NCI-H510A treated with DMSO at 0.1 percent for 48 hours (cell line): ENCODE measurements at regions not wholly inside any gene's neighbourhood (a gene's known extent, or its start where the extent isn't known, plus 50 kb on each side); places are given as distances from the start of the nearest gene placed in this dataset.

Experiments used
- DNase-seq: peaks from one replicate; lab custom pipeline; 2025; lab: John Stamatoyannopoulos, UW

GRCh38 chr5:58255386-58255785, 204.5 kb downstream of the PLK2 start:
- no peak for DNase-seq

- DNase-seq, result no peak
These were observed 211.7 kb downstream of the PLK2 start for GRCh38 chr5:58248221-58248620.

- DNase-seq, result no peak
These were observed 213.4 kb downstream of the PLK2 start for GRCh38 chr5:58246461-58246944.

GRCh38 chr5:58245476-58245840, 214.4 kb downstream of the PLK2 start:
- no peak for DNase-seq

GRCh38 chr5:58244819-58245475, 214.9 kb downstream of the PLK2 start:
- no peak for DNase-seq

- no peak for DNase-seq
These were observed 218.5 kb downstream of the PLK2 start for GRCh38 chr5:58241389-58241788.

GRCh38 chr5:58240322-58240721, 219.6 kb downstream of the PLK2 start:
- DNase-seq, result no peak

- DNase-seq, result no peak
These were observed 220.2 kb downstream of the PLK2 start for GRCh38 chr5:58239731-58240130.

- no peak for DNase-seq
These were observed 220.8 kb downstream of the PLK2 start for GRCh38 chr5:58239045-58239444.

GRCh38 chr5:58236498-58236897, 223.4 kb downstream of the PLK2 start:
- no peak for DNase-seq

- no peak for DNase-seq
These were observed 224.6 kb downstream of the PLK2 start for GRCh38 chr5:58235299-58235698.

GRCh38 chr5:58232130-58232529, 227.8 kb downstream of the PLK2 start:
- DNase-seq, result no peak

- DNase-seq, result no peak
These were observed 228.8 kb downstream of the PLK2 start for GRCh38 chr5:58231041-58231440.

- DNase-seq, result no peak
These were observed 231.0 kb downstream of the PLK2 start for GRCh38 chr5:58228896-58229295.

- no peak for DNase-seq
These were observed 232.0 kb downstream of the PLK2 start for GRCh38 chr5:58227858-58228257.

GRCh38 chr5:58224661-58225060, 235.2 kb downstream of the PLK2 start:
- DNase-seq, result no peak

GRCh38 chr5:58224221-58224620, 235.7 kb downstream of the PLK2 start:
- DNase-seq, result no peak

- no peak for DNase-seq
These were observed 244.5 kb downstream of the PLK2 start for GRCh38 chr5:58215364-58215763.

GRCh38 chr5:58211441-58211840, 248.4 kb downstream of the PLK2 start:
- DNase-seq, result no peak

GRCh38 chr5:58208674-58209073, 251.2 kb downstream of the PLK2 start:
- no peak for DNase-seq

GRCh38 chr5:58207076-58207475, 252.8 kb downstream of the PLK2 start:
- DNase-seq, result no peak

GRCh38 chr5:58204966-58205365, 254.9 kb downstream of the PLK2 start:
- DNase-seq, result no peak

GRCh38 chr5:58202941-58203444, 256.9 kb downstream of the PLK2 start:
- no peak for DNase-seq
